OCI-LY7 (cell line): ENCODE measurements at regions not wholly inside any gene's neighbourhood (a gene's known extent, or its start where the extent isn't known, plus 50 kb on each side); places are given as distances from the start of the nearest gene placed in this dataset.

Source experiments
- BruUV-seq: library from RNA; stranded (reverse); fragments of 400-500 nt; replicated peaks from 2 replicates; lab custom pipeline; 2021; lab: Mats Ljungman, UMichigan
- CTCF ChIA-PET: fragments of 300-600 bp; sonication (Branson Sonifier 250); formaldehyde crosslinking; loops from one replicate; lab custom pipeline; 2022; ENCODE audit warnings: antibody characterized with exemption; ENCODE audit not compliant: unreplicated experiment; lab: Charles Lee
- POLR2A ChIA-PET: fragments of 300-600 bp; sonication (Branson Sonifier 250); formaldehyde crosslinking; loops from one replicate; lab custom pipeline; 2022; ENCODE audit warnings: antibody characterized with exemption; lab: Charles Lee
- DNase-seq: peaks from one replicate; pipeline ENCODE4 v3.0.0-alpha.2; 2015; ENCODE audit warnings: low spot score
- H2AFZ ChIP-seq: fragments of 200-600 bp; sonication (generic), shearing (Covaris generic); 2 replicates; pipeline ENCODE4 v1.6.1; 2014; ENCODE audit warnings: mild to moderate bottlenecking, antibody characterized with exemption, low read length, moderate library complexity
- H3K27ac ChIP-seq: fragments of 200-600 bp; sonication (generic); 2 replicates; pipeline ENCODE4 v1.5.1; 2014; ENCODE audit warnings: mixed run types, low read depth, mild to moderate bottlenecking, moderate library complexity, low read length, inconsistent platforms; ENCODE audit not compliant: poor library complexity, severe bottlenecking
- H3K36me3 ChIP-seq: fragments of 200-600 bp; sonication (generic); 2 replicates; pipeline ENCODE4 v1.6.1; 2014; ENCODE audit warnings: mild to moderate bottlenecking, antibody characterized with exemption, low read length, moderate library complexity, mixed read lengths; ENCODE audit not compliant: insufficient read depth
- H3K4me1 ChIP-seq: fragments of 200-600 bp; sonication (generic); 2 replicates; pipeline ENCODE4 v1.5.1; 2014; ENCODE audit warnings: mild to moderate bottlenecking, low read length; ENCODE audit not compliant: insufficient read depth, poor library complexity, severe bottlenecking
- H3K4me2 ChIP-seq: fragments of 200-600 bp; sonication (generic); 2 replicates; pipeline ENCODE4 v1.6.1; 2014; ENCODE audit warnings: mild to moderate bottlenecking, low read length
- H3K4me3 ChIP-seq: fragments of 200-600 bp; sonication (generic); 2 replicates; pipeline ENCODE4 v1.5.1; 2014; ENCODE audit warnings: mild to moderate bottlenecking, low read depth, low read length; ENCODE audit not compliant: poor library complexity, severe bottlenecking
- H3K79me2 ChIP-seq: fragments of 200-600 bp; sonication (generic); 2 replicates; pipeline ENCODE4 v1.6.1; 2016; ENCODE audit warnings: low read depth, mild to moderate bottlenecking, low read length, moderate library complexity, mixed read lengths; ENCODE audit not compliant: insufficient read depth
- H3K9me2 ChIP-seq: fragments of 200-600 bp; sonication (generic); 2 replicates; pipeline ENCODE4 v1.6.1; 2016; ENCODE audit warnings: mild to moderate bottlenecking, low read length, mixed read lengths; ENCODE audit not compliant: insufficient read depth
- H3K9me3 ChIP-seq: fragments of 200-600 bp; sonication (generic); 2 replicates; pipeline ENCODE4 v1.6.1; 2014; ENCODE audit warnings: mild to moderate bottlenecking, mixed run types, low read length, mixed read lengths
- H4K20me1 ChIP-seq: fragments of 200-600 bp; sonication (generic); 2 replicates; pipeline ENCODE4 v1.6.1; 2014; ENCODE audit warnings: mild to moderate bottlenecking, antibody characterized with exemption, low read length, moderate library complexity, mixed read lengths; ENCODE audit not compliant: insufficient read depth
- CTCF ChIP-seq: fragments of 200-600 bp; sonication (generic); conservative IDR thresholded peaks from 2 replicates; pipeline ENCODE4 v1.5.1; 2014; ENCODE audit warnings: mild to moderate bottlenecking, antibody characterized with exemption, low read length, moderate library complexity, mixed read lengths
- EZH2phosphoT487 ChIP-seq: fragments of 200-600 bp; sonication (generic); IDR thresholded peaks from 2 replicates; pipeline ENCODE4 v1.6.1; 2018; ENCODE audit warnings: low read depth, borderline replicate concordance, mild to moderate bottlenecking, mixed run types, antibody characterized with exemption, low read length, moderate library complexity, mixed read lengths
- intact Hi-C: fragments of 100-400 bp; cut with micrococcal nuclease; formaldehyde crosslinking; loops from one replicate; pipeline ENCODE4 v1.10.0; 2022; ENCODE audit not compliant: unreplicated experiment

- CTCF ChIA-PET = no interaction called here
- H4K20me1 ChIP-seq = no peaks in the 10 kb centered on the region
Measured at GRCh38 chr5:136924490-136924889, 559.1 kb upstream of the TRPC7 start.

GRCh38 chr5:136910625-136911024, 545.3 kb upstream of the TRPC7 start:
- H3K9me3 ChIP-seq = no peaks in the 10 kb centered on the region
- DNase-seq = no peak
- H3K4me3 ChIP-seq = no peak overlapping the region
- no TSS peak for BruUV-seq
- H3K4me1 ChIP-seq = no peaks in the 10 kb centered on the region
- ChIA-PET CTCF (no interaction called here), POLR2A (no interaction called here)
- intact Hi-C loops = no loop called here
- H3K27ac ChIP-seq = no peak overlapping the region
- H3K36me3 ChIP-seq = no peaks in the 10 kb centered on the region
- H2AFZ ChIP-seq = no peak overlapping the region
- no peak for TF ChIP-seq CTCF
- TF ChIP-seq EZH2phosphoT487 = no peak
- no peaks in the 10 kb centered on the region for H3K79me2 ChIP-seq
- no peaks in the 10 kb centered on the region for H4K20me1 ChIP-seq
- no peaks in the 10 kb centered on the region for H3K9me2 ChIP-seq
- no peak overlapping the region for H3K4me2 ChIP-seq

More at GRCh38 chr5:136924490-136924889, 559.1 kb upstream of the TRPC7 start:
- H3K9me2 ChIP-seq = no peaks in the 10 kb centered on the region
- no peaks in the 10 kb centered on the region for H3K4me1 ChIP-seq
- no peak overlapping the region for H2AFZ ChIP-seq
- POLR2A ChIA-PET = no interaction called here
- H3K27ac ChIP-seq = no peak overlapping the region
- intact Hi-C loops = no loop called here
- H3K79me2 ChIP-seq = no peaks in the 10 kb centered on the region
- no peaks in the 10 kb centered on the region for H3K9me3 ChIP-seq
- H3K4me2 ChIP-seq = no peak overlapping the region
- no TSS peak for BruUV-seq
- no peak for TF ChIP-seq EZH2phosphoT487
- no peak for TF ChIP-seq CTCF
- no peaks in the 10 kb centered on the region for H3K36me3 ChIP-seq
- H3K4me3 ChIP-seq = no peak overlapping the region
- no peak for DNase-seq

- no peaks in the 10 kb centered on the region for H3K4me1 ChIP-seq
- no peak overlapping the region for H3K4me3 ChIP-seq
- TF ChIP-seq EZH2phosphoT487 (no peak), CTCF (no peak)
- POLR2A ChIA-PET = no interaction called here
- intact Hi-C loops = no loop called here
- no peak for DNase-seq
- no peak overlapping the region for H3K27ac ChIP-seq
- H3K79me2 ChIP-seq = no peaks in the 10 kb centered on the region
- no peak overlapping the region for H3K4me2 ChIP-seq
- CTCF ChIA-PET = no interaction called here
- BruUV-seq = no TSS peak
- no peak overlapping the region for H2AFZ ChIP-seq
- H3K36me3 ChIP-seq = no peaks in the 10 kb centered on the region
- no peaks in the 10 kb centered on the region for H3K9me2 ChIP-seq
- H4K20me1 ChIP-seq = no peaks in the 10 kb centered on the region
- H3K9me3 ChIP-seq = no peaks in the 10 kb centered on the region
Measured at GRCh38 chr5:136909906-136910305, 544.6 kb upstream of the TRPC7 start.
